Loucy (cell line): ENCODE measurements at regions not wholly inside any gene's neighbourhood (a gene's known extent, or its start where the extent isn't known, plus 50 kb on each side); places are given as distances from the start of the nearest gene placed in this dataset.

Experiments used
- H2AFZ ChIP-seq: fragments of 200-600 bp; sonication (generic); 2 replicates; pipeline ENCODE4 v1.6.0; 2016; ENCODE audit warnings: antibody characterized with exemption, mild to moderate bottlenecking, low read length, moderate library complexity
- H3F3A ChIP-seq: fragments of 200-600 bp; 2 replicates; pipeline ENCODE4 v1.6.0; 2016; ENCODE audit warnings: antibody characterized with exemption, low read depth, mild to moderate bottlenecking
- H3K27me3 ChIP-seq: fragments of 200-600 bp; sonication (generic); 2 replicates; pipeline ENCODE4 v1.6.1; 2014; ENCODE audit warnings: low read length, mild to moderate bottlenecking; ENCODE audit not compliant: insufficient read depth, poor library complexity, severe bottlenecking
- H3K36me3 ChIP-seq: fragments of 200-600 bp; sonication (generic); 2 replicates; pipeline ENCODE4 v1.6.1; 2016; ENCODE audit warnings: low read length; ENCODE audit not compliant: insufficient read depth
- H3K4me1 ChIP-seq: fragments of 200-600 bp; sonication (generic); 2 replicates; pipeline ENCODE4 v1.5.1; 2014; ENCODE audit warnings: low read length, mild to moderate bottlenecking; ENCODE audit not compliant: insufficient read depth, poor library complexity, severe bottlenecking
- H3K4me2 ChIP-seq: fragments of 200-600 bp; sonication (generic); 2 replicates; pipeline ENCODE4 v1.6.0; 2014; ENCODE audit warnings: antibody characterized with exemption, low read length, low read depth, mild to moderate bottlenecking; ENCODE audit not compliant: poor library complexity, severe bottlenecking
- H3K4me3 ChIP-seq: fragments of 200-600 bp; sonication (generic); 2 replicates; pipeline ENCODE4 v1.5.1; 2014; ENCODE audit warnings: low read length, mild to moderate bottlenecking, mixed read lengths; ENCODE audit not compliant: poor library complexity, severe bottlenecking
- H3K79me2 ChIP-seq: fragments of 200-600 bp; sonication (generic); 2 replicates; pipeline ENCODE4 v1.6.1; 2014; ENCODE audit warnings: low read length; ENCODE audit not compliant: insufficient read depth
- H3K9ac ChIP-seq: fragments of 200-600 bp; sonication (generic); 2 replicates; pipeline ENCODE4 v1.6.0; 2014; ENCODE audit warnings: mild to moderate bottlenecking, low read depth, low read length, moderate library complexity; ENCODE audit not compliant: poor library complexity, severe bottlenecking
- H3K9me2 ChIP-seq: fragments of 200-600 bp; sonication (generic); replicated peaks from 2 replicates; pipeline ENCODE4 v1.6.1; 2016; ENCODE audit warnings: low read depth, low read length, mixed read lengths
- H3K9me3 ChIP-seq: fragments of 200-600 bp; sonication (generic); 2 replicates; pipeline ENCODE4 v1.6.1; 2014; ENCODE audit warnings: mild to moderate bottlenecking, antibody characterized with exemption, low read length, low read depth; ENCODE audit not compliant: insufficient read depth
- H4K20me1 ChIP-seq: fragments of 200-600 bp; sonication (generic); 2 replicates; pipeline ENCODE4 v1.6.0; 2014; ENCODE audit warnings: antibody characterized with exemption, low read length, mild to moderate bottlenecking; ENCODE audit not compliant: insufficient read depth, poor library complexity, severe bottlenecking
- EZH2phosphoT487 ChIP-seq: fragments of 200-600 bp; IDR thresholded peaks from 2 replicates; pipeline ENCODE4 v1.6.1; 2018; ENCODE audit warnings: antibody characterized with exemption, mild to moderate bottlenecking, moderate library complexity, borderline replicate concordance
- TF ChIP-seq, protein P1 (sequence below): fragments of 200-600 bp; sonication (generic); conservative IDR thresholded peaks from 2 replicates; pipeline ENCODE4 v1.5.1; 2014; ENCODE audit warnings: mild to moderate bottlenecking, antibody characterized with exemption, low read length

DNA sequence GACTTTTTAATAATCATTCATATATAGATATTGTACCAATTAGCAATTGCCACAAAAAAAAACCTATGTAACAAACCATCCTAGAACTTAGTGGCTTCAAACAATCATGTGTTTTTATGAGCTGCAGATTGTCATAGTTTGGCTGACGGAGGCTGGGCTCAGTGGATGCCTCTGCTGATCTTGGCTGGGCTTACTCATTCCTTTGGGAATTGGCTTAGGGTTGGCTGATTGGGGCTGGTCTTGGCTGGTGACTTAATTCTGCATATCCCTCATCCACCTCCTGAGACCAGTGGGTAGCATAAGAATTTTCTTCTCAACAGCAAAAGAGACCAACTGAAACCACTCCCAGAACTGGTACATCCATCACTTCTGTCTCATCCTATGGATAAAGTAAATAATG, 57.9 kb upstream of the PHF21B start:
- Histone ChIP-seq H3K4me2 (no peak overlapping the region), H3F3A (no peaks in the 10 kb centered on the region), H3K79me2 (no peaks in the 10 kb centered on the region), H2AFZ (no peak overlapping the region), H3K4me1 (no peaks in the 10 kb centered on the region), H3K4me3 (no peak overlapping the region), H3K27me3 (no peaks in the 10 kb centered on the region), H3K9me3 (no peaks in the 10 kb centered on the region), H3K9ac (no peak overlapping the region), H4K20me1 (no peaks in the 10 kb centered on the region), H3K36me3 (no peaks in the 10 kb centered on the region), H3K9me2 (no peaks in the 10 kb centered on the region)
- TF ChIP-seq EZH2phosphoT487 = no peak
- TF ChIP-seq, protein P1, sequence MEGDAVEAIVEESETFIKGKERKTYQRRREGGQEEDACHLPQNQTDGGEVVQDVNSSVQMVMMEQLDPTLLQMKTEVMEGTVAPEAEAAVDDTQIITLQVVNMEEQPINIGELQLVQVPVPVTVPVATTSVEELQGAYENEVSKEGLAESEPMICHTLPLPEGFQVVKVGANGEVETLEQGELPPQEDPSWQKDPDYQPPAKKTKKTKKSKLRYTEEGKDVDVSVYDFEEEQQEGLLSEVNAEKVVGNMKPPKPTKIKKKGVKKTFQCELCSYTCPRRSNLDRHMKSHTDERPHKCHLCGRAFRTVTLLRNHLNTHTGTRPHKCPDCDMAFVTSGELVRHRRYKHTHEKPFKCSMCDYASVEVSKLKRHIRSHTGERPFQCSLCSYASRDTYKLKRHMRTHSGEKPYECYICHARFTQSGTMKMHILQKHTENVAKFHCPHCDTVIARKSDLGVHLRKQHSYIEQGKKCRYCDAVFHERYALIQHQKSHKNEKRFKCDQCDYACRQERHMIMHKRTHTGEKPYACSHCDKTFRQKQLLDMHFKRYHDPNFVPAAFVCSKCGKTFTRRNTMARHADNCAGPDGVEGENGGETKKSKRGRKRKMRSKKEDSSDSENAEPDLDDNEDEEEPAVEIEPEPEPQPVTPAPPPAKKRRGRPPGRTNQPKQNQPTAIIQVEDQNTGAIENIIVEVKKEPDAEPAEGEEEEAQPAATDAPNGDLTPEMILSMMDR = no peak

DNA sequence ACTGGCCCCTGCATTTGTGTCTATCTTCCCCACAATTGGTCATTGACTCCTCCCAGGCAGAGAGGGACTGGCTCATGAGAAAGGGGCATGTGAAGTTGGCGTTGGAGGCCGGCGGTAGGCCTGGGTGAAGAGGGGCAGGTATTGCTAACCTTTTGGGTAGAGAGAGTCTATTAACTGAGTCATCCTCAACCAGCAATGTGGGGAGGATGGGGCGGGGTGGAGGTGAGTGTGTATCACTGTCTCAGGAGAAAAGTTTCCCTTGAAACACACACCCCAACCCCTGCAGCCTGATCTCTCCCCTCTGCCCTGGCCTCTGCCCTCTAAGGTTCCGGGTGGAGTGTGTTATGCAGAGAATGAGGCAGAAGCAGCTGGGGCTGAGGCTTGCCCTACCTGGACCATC, 60.1 kb upstream of the PHF21B start:
- no peaks in the 10 kb centered on the region for H3K9me2 ChIP-seq
- no peaks in the 10 kb centered on the region for H3K4me1 ChIP-seq
- H4K20me1 ChIP-seq = no peaks in the 10 kb centered on the region
- no peaks in the 10 kb centered on the region for H3K27me3 ChIP-seq
- no peak overlapping the region for H3K4me3 ChIP-seq
- no peaks in the 10 kb centered on the region for H3K36me3 ChIP-seq
- no peak overlapping the region for H2AFZ ChIP-seq
- TF ChIP-seq, protein P1 = no peak
- no peak for TF ChIP-seq EZH2phosphoT487
- no peak overlapping the region for H3K4me2 ChIP-seq
- H3K9ac ChIP-seq = no peak overlapping the region
- no peaks in the 10 kb centered on the region for H3F3A ChIP-seq
- no peaks in the 10 kb centered on the region for H3K9me3 ChIP-seq
- H3K79me2 ChIP-seq = no peaks in the 10 kb centered on the region

DNA sequence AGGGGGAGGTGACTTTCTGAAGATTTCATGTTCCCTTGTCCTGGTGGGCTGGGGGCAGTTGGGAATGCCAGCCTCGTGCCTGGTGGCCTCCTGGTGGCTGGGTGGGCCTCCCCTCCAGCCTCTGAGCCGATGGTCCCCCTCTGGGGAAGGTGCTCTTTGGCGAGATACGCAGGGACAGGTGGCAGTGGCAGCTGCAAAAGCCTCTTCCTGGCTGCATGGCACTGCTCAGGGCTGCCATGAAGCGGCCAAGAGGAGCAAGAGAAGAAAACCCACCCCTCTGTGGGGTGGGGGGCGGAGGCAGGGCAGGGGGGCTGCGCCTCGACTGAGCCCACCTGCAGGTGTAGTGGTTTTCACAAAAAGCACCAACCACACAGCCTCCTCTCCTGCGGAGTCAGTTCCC, 61.8 kb upstream of the PHF21B start:
- H3K9ac ChIP-seq = no peak overlapping the region
- no peak overlapping the region for H3K4me2 ChIP-seq
- no peaks in the 10 kb centered on the region for H3K36me3 ChIP-seq
- H3K9me2 ChIP-seq = no peaks in the 10 kb centered on the region
- H3F3A ChIP-seq = no peaks in the 10 kb centered on the region
- H4K20me1 ChIP-seq = no peaks in the 10 kb centered on the region
- no peaks in the 10 kb centered on the region for H3K79me2 ChIP-seq
- no peaks in the 10 kb centered on the region for H3K4me1 ChIP-seq
- no peaks in the 10 kb centered on the region for H3K9me3 ChIP-seq
- H2AFZ ChIP-seq = no peak overlapping the region
- H3K27me3 ChIP-seq = no peaks in the 10 kb centered on the region
- no peak for TF ChIP-seq EZH2phosphoT487
- TF ChIP-seq, protein P1 = no peak
- no peak overlapping the region for H3K4me3 ChIP-seq
